Stimulated activated naive CD8-positive, alpha-beta T cell treated with anti-CD3 and anti-CD28 coated beads, Interleukin-15, Interleukin-2, amounts not matched to agents 100 ng/mL and 50 ng/mL, for 24 hours (primary cell): ENCODE measurements at regions not wholly inside any gene's neighbourhood (a gene's known extent, or its start where the extent isn't known, plus 50 kb on each side); places are given as distances from the start of the nearest gene placed in this dataset.

Experiments used
- H3K27ac Mint-ChIP-seq: one replicate; pipeline ENCODE4 v1.8.0; 2021; ENCODE audit warnings: mild to moderate bottlenecking, mixed read lengths
- H3K27me3 Mint-ChIP-seq: one replicate; pipeline ENCODE4 v1.8.0; 2021; ENCODE audit warnings: mixed read lengths
- H3K36me3 Mint-ChIP-seq: one replicate; pipeline ENCODE4 v1.8.0; 2021; ENCODE audit warnings: low read depth, mixed read lengths
- H3K4me1 Mint-ChIP-seq: one replicate; pipeline ENCODE4 v1.8.0; 2021; ENCODE audit warnings: low read depth, mixed read lengths
- H3K4me3 Mint-ChIP-seq: one replicate; pipeline ENCODE4 v1.8.0; 2021; ENCODE audit warnings: mild to moderate bottlenecking, mixed read lengths
- H3K9me3 Mint-ChIP-seq: one replicate; pipeline ENCODE4 v1.8.0; 2021; ENCODE audit warnings: mixed read lengths

DNA sequence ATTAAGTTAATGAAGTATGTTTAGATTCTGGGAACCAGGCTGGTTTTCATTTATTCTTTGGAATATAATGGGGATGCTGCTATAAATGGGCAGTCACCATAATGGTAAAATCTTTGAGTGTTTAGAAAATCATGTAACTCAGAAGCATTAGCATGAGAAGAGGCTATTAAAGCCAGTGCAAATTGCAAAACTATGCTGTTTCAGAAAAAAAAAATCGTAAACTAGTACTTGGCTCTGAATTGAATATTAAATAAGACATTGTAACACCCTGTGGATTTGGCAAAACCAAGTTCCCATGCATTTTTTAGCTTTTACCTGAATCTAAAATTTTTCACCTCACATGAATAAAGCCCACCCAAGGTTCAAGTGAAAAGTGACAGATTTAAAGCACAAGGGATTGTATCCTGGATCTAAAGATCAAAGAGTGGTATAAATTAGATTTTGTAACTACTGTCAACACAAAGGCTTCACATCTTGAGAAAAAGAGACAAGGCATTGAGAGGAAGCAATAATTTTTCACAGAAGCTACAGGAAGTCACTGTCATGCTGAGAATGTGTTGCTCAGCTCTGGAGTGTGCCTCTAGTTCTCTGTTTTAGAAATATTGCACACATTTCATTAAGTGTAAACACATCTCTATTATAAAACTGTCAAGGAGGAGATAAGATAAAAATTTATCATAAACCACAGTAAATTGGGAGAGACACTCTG lies 142.2 kb downstream of the ABCA8 start:
- no peaks in the 10 kb centered on the region for H3K4me1 Mint-ChIP-seq
- no peak overlapping the region for H3K4me3 Mint-ChIP-seq
- H3K9me3 Mint-ChIP-seq = no peaks in the 10 kb centered on the region
- no peak overlapping the region for H3K27ac Mint-ChIP-seq
- no peaks in the 10 kb centered on the region for H3K27me3 Mint-ChIP-seq
- no peaks in the 10 kb centered on the region for H3K36me3 Mint-ChIP-seq

DNA sequence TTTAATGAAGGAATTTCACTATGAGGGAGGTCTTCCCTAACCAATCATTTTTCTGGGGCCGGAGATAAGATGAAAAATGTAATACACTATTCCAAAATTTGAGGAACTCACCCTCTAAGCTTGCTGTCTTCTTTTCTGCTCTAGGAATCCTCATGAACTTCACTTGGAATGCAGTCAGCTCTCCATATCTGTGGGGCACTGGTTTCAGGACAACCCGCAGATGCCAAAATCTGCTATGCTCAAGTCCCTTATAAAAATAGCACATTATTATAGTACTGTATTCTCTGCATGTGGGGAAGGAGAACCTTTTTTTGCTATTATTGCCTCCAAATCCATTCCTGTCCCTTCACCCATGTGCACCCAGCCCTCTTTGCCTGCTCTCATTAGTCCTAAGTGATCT lies 146.0 kb downstream of the ABCA8 start:
- Mint-ChIP-seq H3K4me1 (no peaks in the 10 kb centered on the region), H3K36me3 (no peaks in the 10 kb centered on the region), H3K27ac (no peak overlapping the region), H3K4me3 (no peak overlapping the region), H3K27me3 (no peaks in the 10 kb centered on the region), H3K9me3 (no peaks in the 10 kb centered on the region)

DNA sequence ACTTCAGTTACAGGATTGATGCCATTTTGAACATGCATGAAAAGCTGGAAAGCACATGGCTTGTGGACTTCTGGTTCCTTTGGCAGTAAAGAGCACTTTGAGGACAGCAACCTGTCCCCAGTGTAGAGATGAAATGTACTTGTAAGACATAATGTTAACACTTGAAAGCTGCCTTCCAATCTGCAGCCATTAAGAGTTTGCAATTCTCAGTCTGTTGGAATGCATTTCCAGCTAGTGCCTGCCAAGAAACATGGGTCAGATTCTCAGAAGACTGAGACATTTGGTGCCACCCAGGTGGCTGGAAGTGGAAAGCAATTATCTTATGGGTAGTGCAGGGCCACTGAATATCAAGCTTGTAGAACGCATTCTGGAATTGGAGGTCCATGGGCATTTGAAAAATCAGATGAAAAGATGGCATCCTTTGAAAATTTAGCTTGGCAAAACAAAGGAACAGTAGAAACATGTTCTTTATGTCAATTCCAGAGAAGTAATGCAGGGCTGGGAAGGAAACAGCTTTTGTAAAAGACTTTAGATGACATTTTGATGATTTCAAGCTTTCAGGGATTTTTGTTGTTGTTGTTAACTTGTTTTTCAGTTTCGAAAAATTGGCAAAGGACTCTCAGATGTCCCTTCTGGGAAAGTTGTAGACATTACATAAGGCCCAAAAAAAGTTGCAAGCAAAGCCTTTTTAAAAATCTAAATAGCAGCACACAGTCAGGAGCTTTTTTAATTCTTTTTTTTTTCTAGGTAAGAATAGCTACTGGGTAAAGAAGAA lies 147.0 kb downstream of the ABCA8 start:
- Mint-ChIP-seq H3K4me3 (no peak overlapping the region), H3K27me3 (no peaks in the 10 kb centered on the region), H3K27ac (no peak overlapping the region), H3K36me3 (no peaks in the 10 kb centered on the region), H3K9me3 (no peaks in the 10 kb centered on the region), H3K4me1 (no peaks in the 10 kb centered on the region)

DNA sequence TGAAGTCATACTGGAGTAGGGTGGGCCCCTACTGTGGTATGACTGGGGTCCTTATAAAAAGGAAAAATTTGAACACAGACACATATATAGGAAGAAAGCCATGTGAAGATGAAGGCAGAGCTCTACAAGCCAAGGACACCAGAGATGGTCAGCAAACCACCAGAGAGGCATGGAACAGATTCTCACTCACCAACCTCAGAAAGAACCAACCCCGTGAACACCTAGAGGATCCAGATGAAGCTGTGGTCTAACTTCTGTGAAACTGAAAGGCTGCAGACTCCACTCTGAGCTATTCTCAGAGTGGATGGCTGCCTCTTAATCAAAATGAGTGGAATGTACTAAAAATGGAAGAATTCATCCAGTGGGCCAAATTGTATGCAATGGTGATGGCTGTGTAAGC lies 149.6 kb downstream of the ABCA8 start:
- Mint-ChIP-seq H3K27me3 (no peaks in the 10 kb centered on the region), H3K4me1 (no peaks in the 10 kb centered on the region), H3K9me3 (no peaks in the 10 kb centered on the region), H3K4me3 (no peak overlapping the region), H3K36me3 (no peaks in the 10 kb centered on the region), H3K27ac (no peak overlapping the region)

DNA sequence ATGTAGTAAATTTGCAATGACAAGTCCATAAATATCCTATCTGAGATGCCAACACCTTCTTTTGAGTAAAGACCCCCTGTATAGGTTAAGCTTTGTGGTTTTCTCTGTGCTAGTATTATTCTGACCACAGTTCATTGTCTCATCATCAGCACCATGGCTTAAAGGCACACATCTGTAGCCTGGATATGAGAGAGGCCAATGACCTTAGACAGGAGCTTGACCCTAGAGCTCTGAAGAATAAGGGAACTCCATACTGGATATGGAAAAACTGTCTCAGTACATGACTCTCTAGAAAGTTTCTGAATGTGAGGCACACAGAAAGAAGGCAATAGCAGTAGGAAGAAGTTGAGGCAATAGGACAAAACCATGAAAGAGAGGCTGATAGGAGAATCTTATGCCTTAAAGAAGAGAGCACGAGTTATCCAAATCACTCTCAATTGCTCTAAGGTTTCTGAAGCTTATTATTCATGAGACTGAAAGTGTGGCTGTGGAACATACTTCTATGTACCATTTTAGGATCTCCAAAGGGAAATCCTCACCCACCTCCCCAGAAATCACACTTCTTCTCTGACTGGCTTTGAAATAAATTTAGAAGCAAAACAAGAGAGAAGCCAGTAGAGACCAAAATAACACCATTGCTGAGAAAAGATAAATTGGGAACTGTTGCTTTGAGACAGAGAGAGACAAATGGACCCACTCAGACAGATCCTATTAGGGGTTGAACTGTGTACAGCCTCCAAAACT lies 150.2 kb downstream of the ABCA8 start:
- no peaks in the 10 kb centered on the region for H3K9me3 Mint-ChIP-seq
- H3K27me3 Mint-ChIP-seq = no peaks in the 10 kb centered on the region
- no peaks in the 10 kb centered on the region for H3K4me1 Mint-ChIP-seq
- no peak overlapping the region for H3K4me3 Mint-ChIP-seq
- H3K27ac Mint-ChIP-seq = no peak overlapping the region
- H3K36me3 Mint-ChIP-seq = no peaks in the 10 kb centered on the region

DNA sequence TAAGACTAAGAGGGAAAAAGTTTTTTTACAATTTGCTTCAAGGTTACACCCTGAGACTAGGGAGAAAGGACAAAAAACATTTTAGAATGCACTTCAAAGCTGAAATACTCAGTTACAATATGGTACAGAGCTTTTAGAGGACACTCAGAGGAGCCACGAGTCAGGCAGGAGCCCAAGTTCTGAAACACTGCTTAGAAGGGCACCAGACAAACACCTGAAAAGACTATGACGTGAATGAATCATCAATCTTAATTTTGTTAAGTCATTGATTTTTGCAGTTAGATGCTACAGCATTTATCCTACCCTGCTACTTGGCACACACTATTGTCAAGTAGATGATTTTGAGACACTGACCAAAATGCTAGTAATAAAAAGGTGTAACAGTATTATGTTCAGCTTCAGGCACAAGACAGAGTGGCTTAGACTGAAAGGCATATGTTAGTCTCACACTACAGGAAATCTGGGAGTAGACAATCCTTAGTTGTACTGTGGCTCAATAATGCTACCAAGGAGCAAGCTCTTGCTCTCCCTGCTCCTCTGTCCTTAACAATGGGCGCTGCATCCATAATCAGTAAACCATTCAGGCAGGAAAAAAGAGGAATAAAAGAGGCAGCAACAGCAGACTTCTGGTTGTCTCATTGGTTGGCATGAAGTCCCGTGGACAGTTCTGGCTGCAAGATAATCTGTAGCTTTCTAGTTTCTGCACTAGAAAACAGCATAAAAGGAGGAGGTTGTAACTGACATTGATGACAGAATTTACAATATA lies 151.8 kb downstream of the ABCA8 start:
- no peak overlapping the region for H3K4me3 Mint-ChIP-seq
- H3K9me3 Mint-ChIP-seq = no peaks in the 10 kb centered on the region
- no peak overlapping the region for H3K27ac Mint-ChIP-seq
- H3K27me3 Mint-ChIP-seq = no peaks in the 10 kb centered on the region
- no peaks in the 10 kb centered on the region for H3K36me3 Mint-ChIP-seq
- no peaks in the 10 kb centered on the region for H3K4me1 Mint-ChIP-seq

DNA sequence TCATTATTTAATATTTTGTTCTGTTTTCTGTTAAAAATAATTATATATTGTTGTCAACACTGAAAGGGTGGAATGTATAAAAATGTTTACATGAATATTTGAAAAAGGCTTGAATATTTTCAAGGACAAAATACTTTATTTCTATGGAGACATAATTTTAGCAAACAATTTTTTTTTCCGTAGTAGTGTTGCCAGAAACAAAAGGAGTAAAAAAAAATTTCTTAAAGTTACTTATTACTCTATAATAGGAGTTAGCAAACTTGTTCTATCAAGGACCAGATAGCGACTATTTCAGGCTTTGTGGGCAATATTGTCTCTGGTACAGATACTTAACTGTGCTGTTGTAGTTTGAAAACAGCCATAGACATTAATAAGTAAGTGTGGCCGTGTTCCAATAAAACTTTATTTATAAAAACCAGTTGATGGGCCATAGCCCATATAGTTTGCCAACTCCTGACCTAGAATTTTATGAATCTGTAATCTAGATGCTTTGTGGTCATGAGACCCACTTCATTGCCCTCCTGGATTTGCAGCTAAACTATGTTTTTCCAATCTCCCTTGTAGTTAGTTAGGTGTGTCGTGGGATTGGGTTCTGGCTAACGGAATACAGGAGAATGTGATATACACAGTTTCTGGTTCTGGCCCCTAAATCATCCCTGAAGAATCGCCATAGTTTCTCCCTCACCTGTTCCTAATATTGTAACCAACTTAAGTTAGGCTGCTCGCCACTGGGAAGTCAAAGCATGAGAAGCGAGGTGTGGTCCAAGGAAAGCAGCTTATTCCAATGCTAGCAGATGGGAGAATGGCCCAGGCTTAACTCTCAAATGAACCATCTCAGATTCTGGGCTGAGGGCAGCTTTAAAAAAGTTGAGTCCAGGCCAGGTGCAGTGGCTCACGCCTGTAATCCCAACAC lies 153.6 kb downstream of the ABCA8 start:
- no peaks in the 10 kb centered on the region for H3K4me1 Mint-ChIP-seq
- H3K27me3 Mint-ChIP-seq = no peaks in the 10 kb centered on the region

DNA sequence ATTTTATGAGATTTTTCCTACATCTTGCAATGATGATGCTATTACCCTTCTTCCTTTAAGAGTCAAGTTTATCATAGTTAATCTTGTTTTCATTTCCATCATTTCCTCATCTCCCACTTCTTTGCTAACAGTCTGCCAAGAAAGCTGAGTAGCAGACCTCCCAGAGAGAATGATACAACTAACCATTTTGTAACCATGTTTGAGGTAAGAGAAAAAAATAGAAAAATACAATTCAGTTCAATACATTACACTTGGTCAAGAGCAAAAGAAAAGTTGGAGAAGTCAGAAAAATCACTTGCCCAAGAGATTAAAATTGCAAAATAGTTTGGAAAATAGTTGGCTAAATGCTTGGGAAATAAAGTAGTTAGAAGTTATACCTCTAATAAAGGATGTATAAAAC lies 154.4 kb downstream of the ABCA8 start:
- Mint-ChIP-seq H3K36me3 (no peaks in the 10 kb centered on the region), H3K27me3 (no peaks in the 10 kb centered on the region), H3K4me3 (no peak overlapping the region), H3K4me1 (no peaks in the 10 kb centered on the region), H3K9me3 (no peaks in the 10 kb centered on the region), H3K27ac (no peak overlapping the region)

More for the DNA sequence above, 153.6 kb downstream of the ABCA8 start:
- Mint-ChIP-seq H3K36me3 (no peaks in the 10 kb centered on the region), H3K4me3 (no peak overlapping the region), H3K9me3 (no peaks in the 10 kb centered on the region), H3K27ac (no peak overlapping the region)

DNA sequence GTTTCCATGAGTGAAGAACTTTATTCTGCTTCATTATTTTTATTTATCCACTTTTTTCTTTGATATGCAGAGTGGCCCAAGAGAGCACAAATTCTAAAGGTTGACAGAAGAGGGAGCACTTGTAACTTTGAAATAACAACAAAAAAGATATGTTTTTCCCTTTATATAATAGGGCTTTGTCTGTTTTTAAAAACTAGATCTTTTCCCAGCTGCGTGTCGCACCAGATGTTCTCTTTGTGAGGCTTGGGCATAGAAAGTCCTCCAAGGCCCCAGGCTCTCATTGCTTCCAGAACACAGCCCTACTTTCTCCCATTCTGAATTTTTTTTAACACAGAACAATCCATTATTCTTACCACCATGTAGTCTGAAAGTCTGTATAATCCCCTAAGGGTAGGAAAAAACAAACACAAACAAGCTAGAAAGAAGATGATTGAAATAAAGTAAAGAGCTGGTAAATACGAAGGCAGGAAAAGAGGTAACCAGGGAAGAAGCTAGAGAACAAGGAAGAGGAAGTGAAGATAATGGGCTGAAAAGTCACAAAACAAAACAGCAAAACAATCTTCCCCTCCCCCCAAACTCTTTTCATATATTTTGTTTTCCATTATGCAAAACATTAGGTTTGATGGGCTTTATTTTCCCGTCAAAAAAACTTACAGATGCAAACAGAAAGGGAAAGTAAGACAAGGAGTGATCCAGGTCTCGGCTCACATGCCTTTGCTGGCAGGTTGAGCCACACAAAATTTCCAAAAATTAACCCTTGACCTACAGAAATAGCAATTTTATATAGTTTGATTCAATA lies 160.4 kb downstream of the ABCA8 start:
- Mint-ChIP-seq H3K27me3 (no peaks in the 10 kb centered on the region), H3K9me3 (no peaks in the 10 kb centered on the region), H3K4me3 (peak overlapping the region; percentile 4), H3K27ac (peak overlapping the region; percentile 19), H3K4me1 (peaks cover 12% of the 10 kb centered on the region), H3K36me3 (no peaks in the 10 kb centered on the region)

DNA sequence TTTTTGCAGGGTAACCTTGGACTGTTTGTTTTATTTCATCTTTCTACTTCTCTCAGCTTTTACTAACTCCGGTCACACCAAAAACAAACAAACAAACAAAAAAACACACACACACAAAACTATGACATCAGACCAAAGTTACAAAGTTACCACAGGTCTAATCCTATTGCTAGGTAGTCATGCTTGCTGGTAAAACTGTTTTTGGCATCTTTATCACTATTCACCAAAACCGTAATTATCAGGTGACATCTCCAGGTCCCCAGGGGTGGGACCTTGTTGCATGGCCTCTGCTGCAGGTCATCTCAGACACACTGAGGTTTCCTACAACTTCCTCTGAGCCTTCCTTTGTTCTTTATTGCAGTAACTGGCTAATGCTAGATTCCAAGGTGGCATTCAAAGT lies 162.3 kb downstream of the ABCA8 start:
- Mint-ChIP-seq H3K36me3 (no peaks in the 10 kb centered on the region), H3K27ac (no peak overlapping the region), H3K4me3 (no peak overlapping the region), H3K4me1 (peaks cover 12% of the 10 kb centered on the region), H3K27me3 (no peaks in the 10 kb centered on the region), H3K9me3 (no peaks in the 10 kb centered on the region)

DNA sequence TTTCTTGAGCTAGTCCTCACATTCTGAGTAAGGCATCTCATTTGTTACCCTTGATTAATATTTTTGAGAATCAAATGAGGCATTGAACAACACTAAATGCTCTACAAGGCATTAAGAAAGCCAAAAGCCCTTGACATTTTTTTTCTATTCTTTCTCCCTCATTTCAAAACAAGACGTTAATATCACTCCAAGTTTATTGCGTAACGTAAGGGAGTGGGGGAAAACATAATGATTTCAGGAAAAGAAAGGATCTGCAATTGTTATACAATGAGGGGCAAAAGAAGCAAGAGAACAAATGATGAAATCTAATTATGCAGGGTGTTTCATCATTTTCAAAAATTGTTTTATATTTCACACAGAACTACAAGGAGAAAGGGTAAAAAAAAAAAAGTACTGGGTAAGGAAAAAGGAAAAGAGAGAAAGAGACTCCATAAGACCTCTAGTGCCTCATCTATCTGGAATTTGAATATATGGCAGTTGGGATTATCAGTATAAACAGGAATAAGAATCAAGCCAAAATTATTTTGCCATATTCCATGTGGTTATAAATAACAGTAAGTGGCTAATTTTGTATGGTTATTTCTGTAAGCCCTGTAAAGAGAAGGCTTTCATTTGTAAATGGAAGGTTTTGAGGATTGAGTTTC lies 163.0 kb downstream of the ABCA8 start:
- Mint-ChIP-seq H3K27me3 (peaks cover 4% of the 10 kb centered on the region), H3K27ac (no peak overlapping the region), H3K4me1 (peaks cover 12% of the 10 kb centered on the region)

DNA sequence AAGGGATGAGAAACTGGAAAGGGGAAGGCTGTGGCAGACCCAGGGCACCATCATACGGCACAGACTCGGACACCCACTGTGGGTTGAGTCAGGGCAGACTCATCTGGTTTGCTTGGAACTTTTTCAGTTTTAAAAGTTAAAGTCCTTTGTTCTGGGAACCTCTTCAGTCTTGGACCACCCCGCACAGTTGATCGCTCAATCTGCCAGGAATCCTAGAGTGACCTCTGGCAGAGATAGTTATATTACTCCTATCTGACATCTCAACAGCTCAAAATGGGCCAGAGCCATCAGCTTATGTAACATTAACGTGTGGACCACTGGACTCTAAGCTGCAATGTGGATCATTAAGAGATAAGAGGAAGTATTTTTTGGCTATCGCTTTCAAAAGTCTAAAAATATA lies 164.3 kb downstream of the ABCA8 start:
- Mint-ChIP-seq H3K36me3 (no peaks in the 10 kb centered on the region), H3K9me3 (no peaks in the 10 kb centered on the region), H3K27ac (no peak overlapping the region), H3K4me1 (peaks cover 12% of the 10 kb centered on the region), H3K4me3 (no peak overlapping the region), H3K27me3 (peaks cover 10% of the 10 kb centered on the region)

More for the DNA sequence above, 163.0 kb downstream of the ABCA8 start:
- Mint-ChIP-seq H3K4me3 (no peak overlapping the region), H3K36me3 (no peaks in the 10 kb centered on the region), H3K9me3 (no peaks in the 10 kb centered on the region)

DNA sequence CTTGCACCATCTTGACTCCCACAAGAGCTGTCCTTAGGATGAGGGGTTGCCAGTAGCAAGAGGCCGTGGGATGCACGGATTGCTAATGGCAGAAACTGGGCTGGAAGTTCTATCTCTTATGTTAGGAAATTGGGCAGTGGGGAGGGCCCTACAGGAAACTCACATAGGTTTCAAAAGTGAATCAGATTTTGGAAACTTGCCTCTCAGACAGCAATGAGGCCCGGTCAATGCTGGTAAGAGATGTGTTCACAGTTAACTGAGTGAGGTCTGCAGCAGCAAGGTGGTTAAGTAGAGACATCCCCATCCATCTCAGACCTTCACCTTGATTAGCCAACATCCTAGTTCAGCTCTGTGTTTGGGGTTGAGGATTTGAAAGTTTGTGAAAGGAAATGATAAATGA lies 164.7 kb downstream of the ABCA8 start:
- no peak overlapping the region for H3K27ac Mint-ChIP-seq
- H3K9me3 Mint-ChIP-seq = no peaks in the 10 kb centered on the region
- H3K36me3 Mint-ChIP-seq = no peaks in the 10 kb centered on the region
- no peak overlapping the region for H3K4me3 Mint-ChIP-seq
- H3K4me1 Mint-ChIP-seq = peaks cover 12% of the 10 kb centered on the region
- peaks cover 14% of the 10 kb centered on the region for H3K27me3 Mint-ChIP-seq
